GM19023 (cell line): ENCODE measurements at regions not wholly inside any gene's neighbourhood (a gene's known extent, or its start where the extent isn't known, plus 50 kb on each side); places are given as distances from the start of the nearest gene placed in this dataset.
"Not testable (repeated sequence)": the region's sequence is repeated elsewhere in the genome, so short reads cannot be mapped to it uniquely, and the experiment has no call there.

Experiments used
- ATAC-seq: cut with Tn5 transposase; IDR thresholded peaks from one replicate; pipeline ENCODE4 v1.9.1; 2021; ENCODE audit warnings: mild to moderate bottlenecking, moderate library complexity; ENCODE audit not compliant: unreplicated experiment

DNA sequence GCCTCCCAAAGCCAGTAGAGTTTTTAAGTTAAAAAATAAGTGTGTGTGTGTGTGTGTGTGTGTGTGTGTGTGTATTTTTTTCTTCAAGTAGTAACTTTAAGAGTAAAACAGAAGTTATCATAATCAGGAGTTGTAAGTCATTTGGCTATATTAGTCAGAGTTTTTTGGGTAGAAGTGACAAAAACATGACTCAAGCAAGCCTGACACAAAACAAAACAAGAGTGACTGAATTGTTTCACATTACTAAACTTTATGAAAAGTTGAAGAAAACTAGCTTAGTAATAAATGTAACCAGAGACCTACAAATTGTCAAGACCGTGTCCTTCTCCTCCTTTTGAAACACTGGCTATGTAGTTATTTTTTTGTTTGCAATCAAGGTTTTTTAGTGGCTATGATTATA, 738.0 kb upstream of the PITX2 start:
- no peak for ATAC-seq

DNA sequence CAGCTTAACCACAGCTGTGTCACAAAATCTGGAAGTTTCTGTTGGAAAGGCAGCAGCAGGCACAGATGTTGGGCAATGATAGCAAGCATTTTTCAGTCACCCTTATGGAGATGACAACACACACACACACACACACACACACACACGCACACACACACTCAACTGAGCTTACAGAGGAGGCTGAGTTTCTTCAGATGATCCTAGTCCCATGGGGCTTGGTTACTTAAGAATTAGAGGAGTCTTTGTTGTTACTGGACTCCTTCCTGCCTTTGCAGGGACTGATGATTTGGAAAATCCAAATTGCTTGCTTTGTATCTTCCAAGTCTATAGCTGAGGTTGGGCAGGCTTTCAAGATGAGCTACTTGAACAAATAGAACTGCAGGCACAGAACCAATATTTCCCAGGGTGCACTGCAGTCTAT, 740.1 kb upstream of the PITX2 start:
- ATAC-seq: no peak

DNA sequence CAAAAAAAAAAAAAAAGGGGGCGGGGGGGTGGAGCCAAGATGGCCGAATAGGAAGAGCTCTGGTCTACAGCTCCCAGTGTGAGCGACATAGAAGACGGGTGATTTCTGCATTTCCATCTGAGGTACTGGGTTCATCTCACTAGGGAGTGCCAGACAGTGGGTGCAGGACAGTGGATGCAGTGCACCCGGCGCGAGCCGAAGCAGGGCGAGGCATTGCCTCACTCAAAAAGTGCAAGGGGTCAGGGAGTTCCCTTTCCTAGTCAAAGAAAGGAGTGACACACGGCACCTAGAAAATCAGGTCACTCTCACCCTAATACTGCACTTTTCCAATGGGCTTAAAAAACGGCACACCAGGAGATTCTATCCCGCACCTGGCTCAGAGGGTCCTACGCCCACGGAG, 755.0 kb upstream of the PITX2 start:
- not testable (repeated sequence) for ATAC-seq

DNA sequence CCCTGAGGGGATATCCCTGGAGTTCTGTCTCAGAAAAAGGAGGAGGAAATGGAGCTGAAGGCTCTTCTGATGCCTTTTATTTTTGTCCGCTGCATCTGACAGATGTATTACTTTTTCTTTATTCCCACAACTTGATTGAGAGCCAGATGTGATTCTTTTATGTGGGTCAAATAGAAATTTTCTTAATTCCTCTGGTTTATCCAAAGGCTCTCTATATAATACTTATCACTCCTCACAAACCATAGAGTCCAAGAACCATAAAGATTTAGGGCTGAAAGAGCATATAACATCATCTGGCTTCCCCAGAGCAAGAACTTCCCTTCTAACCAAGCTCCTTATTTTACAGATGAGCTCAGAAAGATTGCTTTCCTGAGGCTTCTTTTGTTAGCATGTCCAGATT, 756.7 kb upstream of the FAM241A start:
- no peak for ATAC-seq

DNA sequence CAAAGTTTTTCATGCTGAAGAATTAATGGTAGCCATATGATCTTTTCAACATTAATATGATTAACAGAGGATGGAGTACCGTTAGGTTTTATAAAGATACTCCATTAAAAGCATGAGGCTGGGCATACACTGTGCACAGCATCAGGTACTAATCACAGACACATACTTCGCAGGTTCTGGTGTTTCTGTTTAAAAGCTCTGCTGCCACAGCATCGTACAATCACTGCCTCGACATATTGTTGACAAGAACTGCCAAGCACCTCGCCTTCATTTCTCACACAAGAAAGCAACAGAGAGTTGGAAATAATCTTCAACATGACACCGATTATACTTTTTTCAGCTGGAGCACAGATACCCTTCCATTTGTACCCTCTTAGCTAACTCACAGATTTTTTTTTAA, 753.4 kb upstream of the FAM241A start:
- no peak for ATAC-seq

DNA sequence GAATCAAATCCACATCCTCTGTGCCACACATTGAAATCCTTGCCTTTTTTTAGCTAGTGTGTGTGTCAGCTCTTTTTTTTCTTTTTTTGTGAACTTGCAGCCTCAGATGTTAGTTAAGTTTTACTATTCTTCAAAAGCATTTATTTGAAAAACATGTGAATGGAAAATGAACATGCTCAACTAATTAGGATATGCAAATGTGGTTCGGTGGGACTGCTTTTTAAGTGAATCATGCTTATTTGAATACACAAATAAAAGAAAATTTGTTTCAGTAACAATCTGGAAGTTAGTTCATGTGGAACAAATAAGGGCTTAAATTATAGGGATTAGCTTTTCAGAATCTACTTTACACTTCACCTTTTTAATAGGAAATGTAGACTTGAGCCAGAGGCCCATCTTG, 751.5 kb upstream of the FAM241A start:
- ATAC-seq: no peak

DNA sequence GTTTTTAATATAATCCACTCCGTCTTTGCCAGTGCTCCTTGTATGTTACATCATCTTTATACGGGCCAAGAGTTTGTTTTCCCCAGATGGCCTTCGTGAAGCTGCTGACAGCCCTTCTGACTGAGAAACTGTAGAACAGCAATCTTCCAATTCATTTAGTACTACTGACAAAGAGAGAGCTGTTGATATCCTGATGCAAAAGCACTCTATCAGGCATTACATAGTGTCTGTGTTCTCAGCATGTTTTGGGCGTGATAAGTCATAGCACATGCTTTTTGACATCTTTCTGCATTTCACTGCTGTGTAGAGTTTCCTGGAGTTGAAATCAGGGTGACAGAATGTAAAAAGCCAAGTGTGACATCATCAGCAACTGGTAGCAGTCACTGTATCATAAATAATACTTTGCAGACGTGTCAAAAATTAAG, 746.3 kb upstream of the FAM241A start:
- ATAC-seq: no peak

DNA sequence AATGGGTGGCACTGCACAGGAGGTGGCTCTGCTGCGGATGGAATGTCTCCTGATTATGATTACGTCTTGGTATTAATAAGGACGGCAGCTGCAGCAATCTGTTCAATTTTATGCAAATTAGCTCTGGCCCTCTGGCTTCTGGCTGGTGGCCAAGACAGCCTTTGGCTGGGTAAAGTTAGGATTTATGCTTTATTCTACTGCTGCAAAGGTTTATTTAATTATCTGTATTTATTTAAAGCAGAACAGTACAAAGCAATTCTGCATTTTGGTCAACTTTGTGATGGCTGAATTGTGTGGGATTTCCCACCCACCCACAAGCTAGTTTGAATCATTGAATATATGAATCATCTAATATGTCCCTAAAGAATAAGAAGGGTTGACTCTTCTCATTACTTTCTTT, 745.6 kb upstream of the FAM241A start:
- no peak for ATAC-seq

DNA sequence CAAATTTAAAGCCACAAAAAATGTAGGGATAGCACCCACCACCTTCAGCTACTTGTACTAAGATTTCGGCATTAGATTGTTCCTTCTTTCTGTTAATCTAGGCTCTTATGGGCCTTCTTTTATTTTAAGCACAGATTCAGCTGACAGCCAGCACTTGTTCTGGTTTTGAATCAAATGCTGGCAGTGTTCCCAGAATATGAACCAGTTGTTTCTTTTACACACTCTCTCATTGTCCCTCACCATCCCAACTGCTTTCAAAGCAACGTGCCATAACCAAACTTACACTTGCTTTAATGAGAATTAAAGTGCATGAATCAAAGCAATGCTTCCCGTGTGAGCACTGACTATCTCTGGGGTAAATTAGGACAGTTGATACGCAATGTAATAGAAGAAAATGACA, 744.5 kb upstream of the FAM241A start:
- ATAC-seq: no peak

DNA sequence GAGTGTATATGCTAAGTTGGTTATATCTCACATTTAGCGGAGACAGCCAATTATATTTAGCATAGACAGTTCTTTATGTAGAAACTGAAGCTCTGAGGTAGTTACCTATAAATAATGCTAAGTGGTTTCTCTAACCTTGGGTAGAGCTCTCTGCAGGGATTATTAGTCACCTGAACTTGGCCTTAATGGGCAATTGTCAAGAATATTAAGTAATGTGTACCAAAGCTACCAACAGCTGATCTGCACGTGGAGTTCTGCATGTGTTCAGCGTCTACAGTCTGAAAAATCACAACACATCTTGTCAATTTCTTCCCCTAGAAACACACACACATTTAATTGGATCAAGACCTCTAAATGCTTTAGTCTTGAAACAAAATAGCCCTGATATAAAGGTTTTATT, 740.6 kb upstream of the FAM241A start:
- ATAC-seq: no peak

DNA sequence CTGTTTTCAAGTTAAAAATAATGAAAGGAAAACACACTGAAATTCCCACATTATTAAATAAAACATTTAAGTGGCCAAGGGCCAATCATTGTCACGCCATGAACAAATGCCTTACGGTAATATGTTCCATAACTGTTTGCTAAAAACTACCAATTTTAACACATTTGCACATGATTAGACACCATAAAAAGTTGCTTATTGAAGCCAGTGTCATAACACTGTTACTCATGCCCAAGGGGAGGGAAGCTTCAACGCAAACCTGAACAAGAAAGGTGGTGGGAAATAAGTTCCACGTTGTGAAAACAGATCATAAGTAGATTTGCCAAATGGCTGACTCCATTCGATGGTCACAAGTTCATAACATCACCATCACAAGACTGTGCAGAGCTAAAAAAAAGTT, 739.3 kb upstream of the FAM241A start:
- no peak for ATAC-seq

DNA sequence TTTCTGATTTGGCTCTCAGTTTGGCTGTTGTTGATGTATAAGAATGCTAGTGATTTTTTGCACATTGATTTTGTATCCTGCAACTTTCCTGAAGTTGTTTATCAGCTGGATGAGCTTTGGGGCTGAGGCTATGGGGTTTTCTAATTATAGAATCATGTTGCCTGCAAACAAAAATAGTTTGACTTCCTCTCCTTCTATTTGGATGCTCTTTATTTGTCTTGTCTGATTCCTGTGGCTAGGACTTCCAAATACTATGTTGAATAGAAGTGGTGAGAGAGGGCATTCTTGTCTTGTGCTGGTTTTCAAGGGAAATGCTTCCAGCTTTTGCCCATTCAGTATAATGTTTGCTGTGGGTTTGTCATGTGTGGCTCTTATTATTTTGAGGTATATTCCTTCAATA, 734.7 kb upstream of the FAM241A start:
- ATAC-seq: no peak

DNA sequence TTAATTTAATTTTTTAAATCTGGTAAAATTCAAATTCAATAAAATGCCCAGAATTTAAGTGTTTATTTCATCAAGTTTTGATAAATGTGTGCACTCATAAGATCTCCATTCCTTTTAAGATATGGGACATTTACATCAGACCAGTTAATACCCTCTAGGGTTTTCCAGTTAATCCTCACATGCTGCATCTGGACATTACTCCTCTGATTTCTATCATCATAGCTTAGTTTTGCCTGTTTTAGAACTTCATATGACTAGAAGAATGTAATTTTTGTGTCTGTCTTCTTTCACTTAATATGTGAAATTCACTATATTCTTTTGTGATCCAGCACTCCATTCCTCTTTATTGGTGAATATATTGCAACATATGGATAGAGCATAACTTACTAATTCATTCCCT, 727.7 kb upstream of the FAM241A start:
- no peak for ATAC-seq

DNA sequence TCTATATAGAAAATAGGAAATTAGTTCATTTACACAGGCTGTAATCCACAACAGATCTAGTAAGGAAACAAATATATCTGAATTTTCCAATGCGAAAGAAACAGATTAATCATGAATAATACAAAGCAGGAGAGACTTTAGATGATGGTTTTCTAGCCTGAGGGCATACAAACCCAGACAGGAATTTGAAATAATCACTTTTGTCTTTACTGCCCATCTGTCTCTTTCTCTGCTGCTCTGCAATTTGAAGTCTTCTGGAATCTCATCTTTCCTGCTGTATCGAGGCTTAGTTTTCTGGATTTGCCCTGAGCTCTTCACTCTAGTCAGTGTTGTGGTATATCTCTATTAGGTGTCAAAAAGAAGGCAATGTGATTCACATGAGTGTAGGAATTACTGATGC, 711.8 kb upstream of the FAM241A start:
- ATAC-seq: no peak

DNA sequence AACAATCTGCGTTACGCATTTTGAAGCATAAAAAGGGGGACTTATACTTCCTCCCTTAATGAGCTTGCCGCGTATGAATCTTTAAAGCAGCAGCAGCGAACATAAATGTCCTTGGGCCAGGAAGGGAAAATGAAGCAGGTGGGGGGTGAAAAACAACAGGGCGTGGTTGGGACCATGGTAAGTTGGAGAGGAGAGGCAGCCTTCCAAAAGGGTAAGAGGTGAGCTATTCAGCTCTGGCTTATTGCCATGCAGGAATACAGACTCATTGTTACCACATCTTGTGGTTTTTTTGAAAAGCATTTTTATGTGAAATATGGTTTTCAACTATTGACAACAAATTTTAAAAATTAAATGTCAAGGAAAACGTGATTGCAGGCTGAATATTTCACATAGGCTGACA, 710.7 kb upstream of the FAM241A start:
- ATAC-seq: no peak

DNA sequence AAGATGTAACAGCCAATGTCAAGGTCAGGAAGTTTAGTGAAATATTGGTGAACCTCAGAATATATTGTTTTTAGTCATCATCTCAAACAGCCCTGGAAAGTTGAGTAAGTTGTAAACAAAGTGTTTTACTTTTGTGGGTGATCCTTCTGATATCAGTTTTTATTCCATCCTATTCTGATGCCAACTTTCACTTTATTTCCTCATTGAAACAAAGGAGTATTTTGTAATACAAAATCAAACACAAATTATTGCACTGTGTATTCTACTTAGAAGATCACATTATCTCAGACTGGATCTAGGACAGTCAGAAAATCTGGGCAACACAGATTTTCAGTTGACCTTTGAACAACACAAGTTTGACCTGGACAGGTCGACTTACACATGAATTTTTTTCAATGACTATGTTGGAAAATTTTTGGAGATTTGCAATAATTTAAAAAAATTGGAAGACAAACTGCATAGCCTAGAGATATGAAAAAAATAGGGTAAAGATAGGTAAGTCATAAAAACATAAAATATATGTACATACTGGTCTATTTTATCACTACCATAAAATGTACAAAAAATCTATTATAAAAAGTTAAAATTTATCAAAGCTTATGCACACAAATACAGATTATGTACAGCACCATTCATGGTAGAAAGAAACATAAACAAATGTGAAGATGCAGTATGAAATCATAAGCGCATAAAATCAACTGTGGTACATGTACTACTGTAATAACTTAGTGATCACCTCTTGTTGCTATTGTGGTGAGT, 709.1 kb upstream of the FAM241A start:
- no peak for ATAC-seq

DNA sequence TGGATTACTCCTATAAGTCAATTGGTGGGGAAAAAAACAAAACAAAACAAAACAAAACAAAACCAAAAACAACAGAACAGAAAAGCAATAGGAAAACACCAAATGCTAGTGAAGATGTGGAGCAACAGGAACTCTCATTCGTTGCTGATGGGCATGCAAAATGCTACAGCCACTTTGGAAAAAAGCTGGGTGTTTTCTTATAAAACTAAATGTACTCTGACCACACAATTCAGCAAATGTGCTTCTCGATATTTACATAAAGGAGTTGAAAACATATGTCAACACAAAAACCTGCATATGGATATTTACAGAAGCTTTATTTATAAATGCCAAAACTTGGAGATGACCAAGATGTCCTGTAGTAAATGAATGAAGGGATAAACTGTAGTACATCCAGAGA, 703.6 kb upstream of the FAM241A start:
- ATAC-seq: no peak

DNA sequence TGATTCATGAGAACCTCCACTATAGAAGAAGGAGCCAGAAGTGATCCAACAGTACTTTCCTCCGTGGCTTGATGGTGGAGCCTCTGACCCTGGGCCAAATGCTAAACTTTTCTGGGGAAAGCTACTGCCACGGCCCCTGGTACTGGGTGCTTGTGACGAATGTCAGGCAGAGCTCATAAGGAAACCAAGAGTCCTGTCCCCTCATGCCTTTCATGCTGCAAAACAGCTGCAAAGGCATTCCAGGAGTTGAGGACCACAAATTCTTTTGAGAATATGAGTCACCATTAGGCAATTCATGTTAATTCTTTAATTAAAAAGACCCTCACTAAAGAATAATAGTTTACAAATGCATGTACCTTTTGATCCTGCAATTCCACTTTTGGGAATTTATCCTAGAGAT, 700.4 kb upstream of the FAM241A start:
- ATAC-seq: not testable (repeated sequence)

DNA sequence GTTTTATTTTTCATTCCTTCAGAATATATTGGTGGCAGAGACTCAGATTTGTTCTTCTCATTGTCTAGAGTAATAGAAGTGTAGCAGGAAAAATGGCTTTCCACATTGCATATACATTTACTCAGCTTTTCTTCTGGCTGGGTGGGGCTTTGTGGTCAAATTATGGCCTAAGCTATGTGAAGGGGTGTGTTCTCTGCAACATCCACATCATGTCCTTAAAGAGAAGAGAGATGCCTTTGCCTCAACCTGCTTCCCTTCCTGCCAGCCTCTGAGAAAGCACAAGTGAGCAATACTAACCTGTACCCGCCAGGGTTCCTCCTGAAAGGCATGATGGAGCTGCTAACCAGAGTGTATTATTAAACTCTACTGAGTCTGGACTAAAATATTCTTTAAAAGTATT, 695.6 kb upstream of the FAM241A start:
- no peak for ATAC-seq

DNA sequence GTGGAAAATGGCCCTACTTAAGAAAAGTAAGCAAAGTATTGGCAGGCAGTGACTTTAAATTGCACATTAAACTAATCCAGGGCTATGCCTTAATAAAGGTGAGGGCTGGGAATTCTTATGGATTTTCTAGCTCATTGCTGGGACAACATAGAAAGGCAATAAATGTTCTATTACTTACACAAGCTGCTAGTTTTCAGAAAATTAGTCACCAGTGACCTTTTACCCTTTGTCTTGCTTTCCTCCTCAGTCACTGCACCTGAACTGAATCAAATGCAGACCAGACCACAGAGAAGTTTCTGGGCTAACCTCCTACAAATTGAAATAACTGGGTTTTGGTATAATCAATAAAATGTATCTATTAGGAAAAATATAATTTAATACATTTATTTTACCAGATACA, 694.4 kb upstream of the FAM241A start:
- no peak for ATAC-seq

DNA sequence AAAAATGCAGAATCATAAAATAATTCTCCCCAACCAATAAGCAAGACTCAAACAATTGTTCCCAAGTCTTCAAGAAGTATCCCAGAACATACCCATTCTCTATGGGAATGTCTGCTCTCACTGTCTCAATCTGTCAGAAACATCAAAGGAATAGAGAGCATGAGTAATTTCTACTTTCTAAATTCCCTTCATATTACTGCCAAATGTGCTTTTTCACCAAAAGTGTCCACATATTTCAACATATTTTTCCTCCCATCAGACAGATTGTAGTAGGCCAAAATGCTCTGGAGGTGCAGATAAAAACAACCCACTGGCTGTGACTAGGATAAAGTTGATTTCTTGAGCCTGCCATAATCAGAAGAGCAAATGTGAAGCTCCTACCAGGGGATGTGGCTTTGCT, 692.0 kb upstream of the FAM241A start:
- ATAC-seq: no peak

DNA sequence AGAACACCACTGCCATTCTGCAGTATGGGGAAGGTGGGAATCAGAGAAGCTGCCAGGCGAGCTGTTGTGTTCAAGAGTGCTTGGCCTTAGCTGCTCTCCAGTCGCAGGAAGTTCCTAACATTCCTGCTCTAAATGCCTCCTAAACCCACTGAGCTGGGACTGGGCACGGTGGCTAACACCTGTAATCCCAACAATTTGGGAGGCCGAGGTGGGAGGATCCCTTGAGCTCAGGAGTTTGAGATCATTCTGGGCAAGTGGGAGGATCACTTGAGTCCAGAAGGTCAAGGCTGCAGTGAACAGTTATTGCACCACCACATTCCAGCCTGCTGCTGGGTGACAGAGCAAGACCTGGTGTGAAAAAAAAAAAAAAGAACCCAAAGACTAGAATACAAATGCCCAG, 690.3 kb upstream of the FAM241A start:
- no peak for ATAC-seq
